Neural progenitor cell (in vitro differentiated cells): ENCODE measurements at regions not wholly inside any gene's neighbourhood (a gene's known extent, or its start where the extent isn't known, plus 50 kb on each side); places are given as distances from the start of the nearest gene placed in this dataset.

Experiments
- DNase-seq: peaks from one replicate; pipeline ENCODE4 v3.0.0-alpha.2; 2016; ENCODE audit warnings: low spot score
- H2AFZ ChIP-seq: fragments of 200-600 bp; sonication (generic); replicated peaks from 2 replicates; pipeline ENCODE4 v1.6.1; 2016; ENCODE audit warnings: antibody characterized with exemption
- H3F3A ChIP-seq: fragments of 200-600 bp; sonication (generic); 2 replicates; pipeline ENCODE4 v1.6.1; 2016; ENCODE audit warnings: antibody characterized with exemption, low read depth
- H3K27ac ChIP-seq: fragments of 200-600 bp; sonication (generic); 2 replicates; pipeline ENCODE4 v1.5.1; 2016; ENCODE audit warnings: mild to moderate bottlenecking
- H3K27me3 ChIP-seq: fragments of 200-600 bp; sonication (generic); 2 replicates; pipeline ENCODE4 v1.6.1; 2016; ENCODE audit warnings: mild to moderate bottlenecking, moderate library complexity
- H3K36me3 ChIP-seq: fragments of 200-600 bp; sonication (generic); 2 replicates; pipeline ENCODE4 v1.5.1; 2016
- H3K4me1 ChIP-seq: fragments of 200-600 bp; sonication (generic); 2 replicates; pipeline ENCODE4 v1.6.1; 2016; ENCODE audit warnings: mixed run types
- H3K4me2 ChIP-seq: fragments of 200-600 bp; sonication (generic); 2 replicates; pipeline ENCODE4 v1.6.1; 2016
- H3K4me3 ChIP-seq: fragments of 200-600 bp; sonication (generic); 2 replicates; pipeline ENCODE4 v1.5.1; 2016
- H3K79me2 ChIP-seq: fragments of 200-600 bp; sonication (generic); 2 replicates; pipeline ENCODE4 v1.6.1; 2016; ENCODE audit warnings: low read depth
- H3K9ac ChIP-seq: fragments of 200-600 bp; sonication (generic); 2 replicates; pipeline ENCODE4 v1.6.1; 2016
- H3K9me3 ChIP-seq: fragments of 200-600 bp; sonication (generic); 2 replicates; pipeline ENCODE4 v1.5.1; 2016; ENCODE audit warnings: low read depth
- H4K20me1 ChIP-seq: fragments of 200-600 bp; sonication (generic); 2 replicates; pipeline ENCODE4 v1.6.1; 2016; ENCODE audit warnings: low read depth
- H3K27ac Mint-ChIP-seq: 3 replicates; pipeline ENCODE4 v1.8.0; 2021; ENCODE audit warnings: mixed read lengths
- H3K27me3 Mint-ChIP-seq: 2 replicates; pipeline ENCODE4 v1.8.0; 2022; ENCODE audit warnings: low read depth, mild to moderate bottlenecking, inconsistent platforms, moderate library complexity, mixed read lengths; ENCODE audit not compliant: insufficient read depth
- H3K36me3 Mint-ChIP-seq: 3 replicates; pipeline ENCODE4 v1.8.0; 2021; ENCODE audit warnings: mixed read lengths
- H3K4me1 Mint-ChIP-seq: 3 replicates; pipeline ENCODE4 v1.8.0; 2021; ENCODE audit warnings: mixed read lengths
- H3K4me3 Mint-ChIP-seq: 3 replicates; pipeline ENCODE4 v1.8.0; 2021; ENCODE audit warnings: mild to moderate bottlenecking, moderate library complexity, mixed read lengths
- H3K9me3 Mint-ChIP-seq: 3 replicates; pipeline ENCODE4 v1.8.0; 2020; ENCODE audit warnings: mixed read lengths
- EZH2 ChIP-seq: fragments of 200-600 bp; sonication (generic); IDR thresholded peaks from 2 replicates; pipeline ENCODE4 v1.6.1; 2017; ENCODE audit warnings: antibody characterized with exemption, mild to moderate bottlenecking, moderate library complexity
- EZH2phosphoT487 ChIP-seq: fragments of 200-600 bp; sonication (generic); IDR thresholded peaks from 2 replicates; pipeline ENCODE4 v1.6.1; 2017; ENCODE audit warnings: antibody characterized with exemption
- TF ChIP-seq, protein P1 (sequence below): fragments of 200-600 bp; sonication (generic); IDR thresholded peaks from 2 replicates; pipeline ENCODE4 v1.5.1; 2017; ENCODE audit warnings: antibody characterized with exemption, mild to moderate bottlenecking

DNA sequence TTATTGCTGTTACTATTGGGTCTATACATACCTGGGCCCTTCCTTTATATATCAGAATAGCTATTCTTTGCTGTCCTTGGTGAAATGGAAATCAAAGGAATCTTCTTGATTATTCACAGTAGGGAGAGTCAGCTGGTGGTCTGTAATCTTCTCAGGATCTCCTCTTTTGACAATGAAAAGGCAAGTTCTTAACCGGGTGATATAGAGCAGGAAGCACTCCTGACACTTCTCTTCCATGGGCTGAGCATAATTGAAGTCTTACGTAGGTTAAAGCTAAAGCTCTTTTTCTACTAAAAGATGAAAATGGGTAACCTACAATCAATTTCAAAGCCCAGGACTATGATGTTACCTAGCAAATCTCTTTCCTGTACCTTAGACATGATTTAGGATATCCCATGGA lies 274.9 kb upstream of the LCORL start:
- no peak overlapping the region for H3K27ac ChIP-seq

DNA sequence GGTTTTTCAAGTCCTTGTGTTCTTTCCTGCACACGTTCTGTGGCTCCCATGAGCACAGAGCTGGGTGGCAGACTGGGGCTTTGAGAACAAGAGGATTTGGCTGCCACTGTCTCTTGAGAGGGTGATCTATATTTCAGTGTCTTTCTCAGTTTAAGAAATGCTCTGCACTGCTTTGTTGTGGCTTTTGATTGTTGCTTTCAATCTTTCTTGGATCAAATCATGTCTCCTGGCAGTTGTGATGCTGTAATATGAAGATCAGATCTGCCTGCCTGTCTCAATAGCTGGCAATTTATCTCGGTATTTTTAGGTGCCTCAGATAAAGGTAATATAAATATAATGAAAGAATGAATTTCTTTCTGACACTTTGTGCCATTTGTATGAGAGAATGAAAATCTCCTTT lies 273.3 kb upstream of the LCORL start:
- H3K9me3 ChIP-seq: no peaks in the 10 kb centered on the region
- H3K4me3 ChIP-seq: no peak overlapping the region
- H3K27ac ChIP-seq: no peak overlapping the region
- no peak for TF ChIP-seq EZH2phosphoT487
- TF ChIP-seq EZH2: no peak
- TF ChIP-seq, protein P1, sequence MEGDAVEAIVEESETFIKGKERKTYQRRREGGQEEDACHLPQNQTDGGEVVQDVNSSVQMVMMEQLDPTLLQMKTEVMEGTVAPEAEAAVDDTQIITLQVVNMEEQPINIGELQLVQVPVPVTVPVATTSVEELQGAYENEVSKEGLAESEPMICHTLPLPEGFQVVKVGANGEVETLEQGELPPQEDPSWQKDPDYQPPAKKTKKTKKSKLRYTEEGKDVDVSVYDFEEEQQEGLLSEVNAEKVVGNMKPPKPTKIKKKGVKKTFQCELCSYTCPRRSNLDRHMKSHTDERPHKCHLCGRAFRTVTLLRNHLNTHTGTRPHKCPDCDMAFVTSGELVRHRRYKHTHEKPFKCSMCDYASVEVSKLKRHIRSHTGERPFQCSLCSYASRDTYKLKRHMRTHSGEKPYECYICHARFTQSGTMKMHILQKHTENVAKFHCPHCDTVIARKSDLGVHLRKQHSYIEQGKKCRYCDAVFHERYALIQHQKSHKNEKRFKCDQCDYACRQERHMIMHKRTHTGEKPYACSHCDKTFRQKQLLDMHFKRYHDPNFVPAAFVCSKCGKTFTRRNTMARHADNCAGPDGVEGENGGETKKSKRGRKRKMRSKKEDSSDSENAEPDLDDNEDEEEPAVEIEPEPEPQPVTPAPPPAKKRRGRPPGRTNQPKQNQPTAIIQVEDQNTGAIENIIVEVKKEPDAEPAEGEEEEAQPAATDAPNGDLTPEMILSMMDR: no peak
- no peak for DNase-seq
- peaks cover 9% of the 10 kb centered on the region for H3K4me1 ChIP-seq
- no peak overlapping the region for H3K4me3 Mint-ChIP-seq
- H3K79me2 ChIP-seq: no peaks in the 10 kb centered on the region
- no peaks in the 10 kb centered on the region for H3F3A ChIP-seq
- H3K9me3 Mint-ChIP-seq: no peaks in the 10 kb centered on the region
- no peak overlapping the region for H3K4me2 ChIP-seq
- no peaks in the 10 kb centered on the region for H3K36me3 Mint-ChIP-seq
- H3K36me3 ChIP-seq: no peaks in the 10 kb centered on the region
- H3K27me3 Mint-ChIP-seq: peaks cover 2% of the 10 kb centered on the region
- H3K27ac Mint-ChIP-seq: no peak overlapping the region
- H3K4me1 Mint-ChIP-seq: peaks cover 6% of the 10 kb centered on the region
- no peaks in the 10 kb centered on the region for H4K20me1 ChIP-seq
- no peak overlapping the region for H2AFZ ChIP-seq
- no peaks in the 10 kb centered on the region for H3K27me3 ChIP-seq
- no peak overlapping the region for H3K9ac ChIP-seq

More for the DNA sequence above, 274.9 kb upstream of the LCORL start:
- Histone ChIP-seq H3K9ac (no peak overlapping the region), H3F3A (no peaks in the 10 kb centered on the region), H3K4me1 (peaks cover 9% of the 10 kb centered on the region), H3K79me2 (no peaks in the 10 kb centered on the region), H2AFZ (no peak overlapping the region), H3K27me3 (no peaks in the 10 kb centered on the region), H3K4me3 (no peak overlapping the region), H3K36me3 (no peaks in the 10 kb centered on the region), H3K4me2 (no peak overlapping the region), H3K9me3 (no peaks in the 10 kb centered on the region), H4K20me1 (no peaks in the 10 kb centered on the region)
- peaks cover 6% of the 10 kb centered on the region for H3K4me1 Mint-ChIP-seq
- no peaks in the 10 kb centered on the region for H3K36me3 Mint-ChIP-seq
- H3K27me3 Mint-ChIP-seq: peaks cover 2% of the 10 kb centered on the region
- TF ChIP-seq, protein P1: no peak
- TF ChIP-seq EZH2phosphoT487 (no peak), EZH2 (no peak)
- H3K4me3 Mint-ChIP-seq: no peak overlapping the region
- H3K9me3 Mint-ChIP-seq: no peaks in the 10 kb centered on the region
- DNase-seq: no peak
- H3K27ac Mint-ChIP-seq: no peak overlapping the region

DNA sequence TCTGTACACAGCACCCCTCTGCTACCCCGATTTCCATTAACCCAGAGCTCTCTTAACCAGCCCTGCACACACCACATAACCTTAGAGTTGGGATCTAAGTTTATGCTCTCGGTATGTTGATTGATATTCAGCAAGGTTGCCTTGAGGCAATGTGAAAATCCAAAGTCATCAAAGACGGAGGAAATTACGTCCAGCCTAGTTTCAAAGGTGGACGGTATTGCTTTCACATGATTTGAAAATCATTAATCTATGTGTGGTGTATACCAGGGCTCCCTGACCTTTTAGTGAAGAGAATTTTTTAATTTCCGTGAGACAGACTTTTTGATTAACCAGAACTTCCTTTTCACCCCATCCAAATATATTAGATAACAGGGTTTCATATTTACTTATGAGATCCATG lies 272.5 kb upstream of the LCORL start:
- Mint-ChIP-seq H3K36me3 (no peaks in the 10 kb centered on the region), H3K4me3 (no peak overlapping the region), H3K4me1 (peaks cover 6% of the 10 kb centered on the region), H3K27ac (no peak overlapping the region), H3K9me3 (no peaks in the 10 kb centered on the region), H3K27me3 (peaks cover 2% of the 10 kb centered on the region)
- no peak overlapping the region for H2AFZ ChIP-seq
- H3K9ac ChIP-seq: no peak overlapping the region
- no peaks in the 10 kb centered on the region for H3F3A ChIP-seq
- no peaks in the 10 kb centered on the region for H4K20me1 ChIP-seq
- no peaks in the 10 kb centered on the region for H3K27me3 ChIP-seq
- H3K36me3 ChIP-seq: no peaks in the 10 kb centered on the region
- peaks cover 9% of the 10 kb centered on the region for H3K4me1 ChIP-seq
- H3K79me2 ChIP-seq: no peaks in the 10 kb centered on the region
- H3K9me3 ChIP-seq: no peaks in the 10 kb centered on the region
- no peak overlapping the region for H3K4me2 ChIP-seq
- H3K4me3 ChIP-seq: no peak overlapping the region
- TF ChIP-seq, protein P1: no peak
- TF ChIP-seq EZH2 (no peak), EZH2phosphoT487 (no peak)
- no peak overlapping the region for H3K27ac ChIP-seq
- DNase-seq: no peak
